ENCODE measurements at regions not wholly inside any gene's neighbourhood (a gene's known extent, or its start where the extent isn't known, plus 50 kb on each side); places are given as distances from the start of the nearest gene placed in this dataset.
"Not testable (repeated sequence)": the region's sequence is repeated elsewhere in the genome, so short reads cannot be mapped to it uniquely, and the experiment has no call there.

GRCh38 chr13:50229960-50230661 lies 214.9 kb downstream of the KCNRG start:
- Histone ChIP-seq H3K4me1 (ENCODE audit: control insufficient read depth, insufficient read depth, low read length) (peaks cover 3% of the 10 kb centered on the region; the same call in 1 of the 2 replicates), H3K36me3 (ENCODE audit: control insufficient read depth in 2 of 2, insufficient read depth in 1 of 2, low read length in 2 of 2) (no peaks in the 10 kb centered on the region), H3K4me3 (ENCODE audit: low read depth, low read length) (no peak overlapping the region), H3K9me3 (ENCODE audit: control insufficient read depth, insufficient read depth, low read depth, low read length) (no peaks in the 10 kb centered on the region), H3K27ac (ENCODE audit: extremely low read depth, low read depth, low read length) (no peak overlapping the region)
- ChIA-PET POLR2A (no interaction called here), CTCF (no interaction called here)
- TF ChIP-seq MEIS1 (CRISPR knock-in tag; IDR thresholded peaks at IDR 0.05; ENCODE audit: borderline replicate concordance) (no peak), PRDM1 (tag by site-specific recombination; IDR thresholded peaks at IDR 0.05) (peak; percentile 47; the same call in 1 of the 2 replicates)

GRCh38 chr13:50230662-50230978 lies 215.4 kb downstream of the KCNRG start:
- CTCF ChIA-PET = no interaction called here
- peak; percentile 72; the same call in 1 of the 2 replicates for TF ChIP-seq PRDM6 (tag by site-specific recombination; IDR thresholded peaks at IDR 0.05)
- TF ChIP-seq ZNF24 (tag by site-specific recombination; IDR thresholded peaks at IDR 0.05) = no peak
- peak; percentile 45; the same call in 1 of the 2 replicates for TF ChIP-seq GFI1B (tag by site-specific recombination; IDR thresholded peaks at IDR 0.05)
- H3K27ac ChIP-seq (ENCODE audit: extremely low read depth, low read depth, low read length) = no peak overlapping the region
- H3K36me3 ChIP-seq (ENCODE audit: control insufficient read depth in 2 of 2, insufficient read depth in 1 of 2, low read length in 2 of 2) = no peaks in the 10 kb centered on the region
- no peaks in the 10 kb centered on the region for H3K9me3 ChIP-seq (ENCODE audit: control insufficient read depth, insufficient read depth, low read depth, low read length)
- H3K4me3 ChIP-seq (ENCODE audit: low read depth, low read length) = no peak overlapping the region
- POLR2A ChIA-PET = no interaction called here
- H3K4me1 ChIP-seq (ENCODE audit: control insufficient read depth, insufficient read depth, low read length) = peaks cover 3% of the 10 kb centered on the region; the same call in 1 of the 2 replicates

GRCh38 chr13:50233574-50233973 lies 218.3 kb downstream of the KCNRG start:
- TF ChIP-seq ZNF585B (tag by site-specific recombination; IDR thresholded peaks at IDR 0.05) = peak; percentile 91
- H3K4me3 ChIP-seq (ENCODE audit: low read depth, low read length); CTCF ChIA-PET; H3K9me3 ChIP-seq (ENCODE audit: control insufficient read depth, insufficient read depth, low read depth, low read length); H3K27ac ChIP-seq (ENCODE audit: extremely low read depth, low read depth, low read length); H3K4me1 ChIP-seq (ENCODE audit: control insufficient read depth, insufficient read depth, low read length); H3K36me3 ChIP-seq (ENCODE audit: control insufficient read depth in 2 of 2, insufficient read depth in 1 of 2, low read length in 2 of 2); POLR2A ChIA-PET: not testable (repeated sequence)

- Histone ChIP-seq H3K36me3 (ENCODE audit: control insufficient read depth in 2 of 2, insufficient read depth in 1 of 2, low read length in 2 of 2) (no peaks in the 10 kb centered on the region), H3K4me1 (ENCODE audit: control insufficient read depth, insufficient read depth, low read length) (no peaks in the 10 kb centered on the region), H3K4me3 (ENCODE audit: low read depth, low read length) (no peak overlapping the region), H3K9me3 (ENCODE audit: control insufficient read depth, insufficient read depth, low read depth, low read length) (no peaks in the 10 kb centered on the region), H3K27ac (ENCODE audit: extremely low read depth, low read depth, low read length) (no peak overlapping the region)
- ChIA-PET CTCF (interaction anchor here (1.0 kb wide), 1 partner anchor 9 kb away, joined by 4 read pairs; no protein-coding TSS in a partner anchor), POLR2A (no interaction called here)
- no peak for TF ChIP-seq ZNF549 (tag by site-specific recombination; IDR thresholded peaks at IDR 0.05)
- TF ChIP-seq ZNF843 (tag by site-specific recombination; IDR thresholded peaks at IDR 0.05) = no peak
- TF ChIP-seq ZFP37 (tag by site-specific recombination; IDR thresholded peaks at IDR 0.05) = no peak
- TF ChIP-seq ZNF23 (tag by site-specific recombination; IDR thresholded peaks at IDR 0.05; ENCODE audit: borderline replicate concordance) = no peak
- no peak for TF ChIP-seq ZNF449 (tag by site-specific recombination; IDR thresholded peaks at IDR 0.05)
- no peak for TF ChIP-seq ZNF350 (tag by site-specific recombination; IDR thresholded peaks at IDR 0.05)
- no peak for TF ChIP-seq KLF9 (tag by site-specific recombination; IDR thresholded peaks at IDR 0.05; ENCODE audit: low read depth)
- TF ChIP-seq HOXC10 (CRISPR knock-in tag; IDR thresholded peaks at IDR 0.05) = no peak
Observed at GRCh38 chr13:50235604-50236342, 220.5 kb downstream of the KCNRG start.

All from HEK293 (cell line).